ENCODE measurements at regions not wholly inside any gene's neighbourhood (a gene's known extent, or its start where the extent isn't known, plus 50 kb on each side); places are given as distances from the start of the nearest gene placed in this dataset.

DNA sequence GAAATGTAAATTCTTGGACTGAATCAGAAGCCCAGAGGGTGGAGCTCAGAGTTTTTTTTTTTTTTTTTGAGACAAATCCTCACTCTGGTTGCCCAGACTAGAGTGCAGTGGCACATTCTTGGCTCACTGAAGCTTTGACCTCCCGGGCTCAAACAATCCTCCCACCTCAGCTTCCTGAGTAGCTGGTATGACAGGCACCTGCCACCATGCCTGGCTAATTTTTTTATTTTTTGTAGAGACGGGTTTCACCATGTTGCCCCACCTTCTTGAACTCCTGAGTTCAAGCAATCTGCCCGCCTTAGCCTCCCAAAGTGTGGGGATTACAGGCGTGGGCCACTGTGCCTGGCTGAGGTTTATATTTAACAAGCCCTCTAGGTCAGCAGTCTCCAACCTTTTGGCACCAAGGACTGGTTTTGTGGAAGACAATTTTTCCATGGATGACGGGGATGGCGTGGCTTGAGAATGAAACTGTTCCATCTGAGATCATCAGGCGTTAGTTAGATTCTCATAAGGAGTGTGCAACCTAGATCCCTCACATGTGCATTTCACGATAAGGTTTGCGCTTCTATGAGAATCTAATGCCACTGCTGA, 76.7 kb downstream of the FHIP1A start:
- TF ChIP-seq MED8 (CRISPR knock-in tag; IDR thresholded peaks at IDR 0.05; ENCODE audit: insufficient replicate concordance) (no peak), TCF7L2 (IDR thresholded peaks at IDR 0.05; ENCODE audit: low read depth, low read length) (no peak), ZNF274 (CRISPR knock-in tag; IDR thresholded peaks at IDR 0.05) (no peak), POLR2A (IDR thresholded peaks at IDR 0.05; ENCODE audit: insufficient read depth in 1 of 2, low read depth in 2 of 2, low read length in 2 of 2) (no peak), REXO4 (CRISPR knock-in tag; IDR thresholded peaks at IDR 0.05; ENCODE audit: borderline replicate concordance) (no peak), CBFB (CRISPR knock-in tag; IDR thresholded peaks at IDR 0.05) (no peak), SMARCE1 (IDR thresholded peaks at IDR 0.05; ENCODE audit: borderline replicate concordance) (no peak), SIN3A (IDR thresholded peaks at IDR 0.05; ENCODE audit: borderline replicate concordance, low read depth, low read length) (no peak), MEIS1 (CRISPR knock-in tag; IDR thresholded peaks at IDR 0.05; ENCODE audit: borderline replicate concordance) (no peak), NR2F6 (IDR thresholded peaks at IDR 0.05) (no peak), NR2F6 (CRISPR knock-in tag; IDR thresholded peaks at IDR 0.05) (no peak)
- TF ChIP-seq, protein P1, sequence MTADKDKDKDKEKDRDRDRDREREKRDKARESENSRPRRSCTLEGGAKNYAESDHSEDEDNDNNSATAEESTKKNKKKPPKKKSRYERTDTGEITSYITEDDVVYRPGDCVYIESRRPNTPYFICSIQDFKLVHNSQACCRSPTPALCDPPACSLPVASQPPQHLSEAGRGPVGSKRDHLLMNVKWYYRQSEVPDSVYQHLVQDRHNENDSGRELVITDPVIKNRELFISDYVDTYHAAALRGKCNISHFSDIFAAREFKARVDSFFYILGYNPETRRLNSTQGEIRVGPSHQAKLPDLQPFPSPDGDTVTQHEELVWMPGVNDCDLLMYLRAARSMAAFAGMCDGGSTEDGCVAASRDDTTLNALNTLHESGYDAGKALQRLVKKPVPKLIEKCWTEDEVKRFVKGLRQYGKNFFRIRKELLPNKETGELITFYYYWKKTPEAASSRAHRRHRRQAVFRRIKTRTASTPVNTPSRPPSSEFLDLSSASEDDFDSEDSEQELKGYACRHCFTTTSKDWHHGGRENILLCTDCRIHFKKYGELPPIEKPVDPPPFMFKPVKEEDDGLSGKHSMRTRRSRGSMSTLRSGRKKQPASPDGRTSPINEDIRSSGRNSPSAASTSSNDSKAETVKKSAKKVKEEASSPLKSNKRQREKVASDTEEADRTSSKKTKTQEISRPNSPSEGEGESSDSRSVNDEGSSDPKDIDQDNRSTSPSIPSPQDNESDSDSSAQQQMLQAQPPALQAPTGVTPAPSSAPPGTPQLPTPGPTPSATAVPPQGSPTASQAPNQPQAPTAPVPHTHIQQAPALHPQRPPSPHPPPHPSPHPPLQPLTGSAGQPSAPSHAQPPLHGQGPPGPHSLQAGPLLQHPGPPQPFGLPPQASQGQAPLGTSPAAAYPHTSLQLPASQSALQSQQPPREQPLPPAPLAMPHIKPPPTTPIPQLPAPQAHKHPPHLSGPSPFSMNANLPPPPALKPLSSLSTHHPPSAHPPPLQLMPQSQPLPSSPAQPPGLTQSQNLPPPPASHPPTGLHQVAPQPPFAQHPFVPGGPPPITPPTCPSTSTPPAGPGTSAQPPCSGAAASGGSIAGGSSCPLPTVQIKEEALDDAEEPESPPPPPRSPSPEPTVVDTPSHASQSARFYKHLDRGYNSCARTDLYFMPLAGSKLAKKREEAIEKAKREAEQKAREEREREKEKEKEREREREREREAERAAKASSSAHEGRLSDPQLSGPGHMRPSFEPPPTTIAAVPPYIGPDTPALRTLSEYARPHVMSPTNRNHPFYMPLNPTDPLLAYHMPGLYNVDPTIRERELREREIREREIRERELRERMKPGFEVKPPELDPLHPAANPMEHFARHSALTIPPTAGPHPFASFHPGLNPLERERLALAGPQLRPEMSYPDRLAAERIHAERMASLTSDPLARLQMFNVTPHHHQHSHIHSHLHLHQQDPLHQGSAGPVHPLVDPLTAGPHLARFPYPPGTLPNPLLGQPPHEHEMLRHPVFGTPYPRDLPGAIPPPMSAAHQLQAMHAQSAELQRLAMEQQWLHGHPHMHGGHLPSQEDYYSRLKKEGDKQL (CRISPR knock-in tag; IDR thresholded peaks at IDR 0.05; ENCODE audit: low read depth), result no peak
